ENCODE measurements at regions not wholly inside any gene's neighbourhood (a gene's known extent, or its start where the extent isn't known, plus 50 kb on each side); places are given as distances from the start of the nearest gene placed in this dataset.
"Not testable (repeated sequence)": the region's sequence is repeated elsewhere in the genome, so short reads cannot be mapped to it uniquely, and the experiment has no call there.

- peak; percentile 47; the same call in 1 of the 2 replicates for TF ChIP-seq TAF1 (IDR thresholded peaks at IDR 0.05; ENCODE audit: low read depth, low read length)
- not testable (repeated sequence) for FAIRE-seq; DNase-seq (ENCODE audit: insufficient read length, low spot score)
Observed at GRCh38 chr2:64937314-64937686, 51.9 kb upstream of the SLC1A4 start.

- FAIRE-seq (peak; percentile 88), DNase-seq (ENCODE audit: insufficient read length, low spot score) (no peak)
- 0 out of 2 replicates have a peak, but pooled peaks have one; percentile 9 for TF ChIP-seq SPI1 (IDR thresholded peaks at IDR 0.05; ENCODE audit: low read depth, low read length)
- no peak; the same call in 1 of the 2 replicates for TF ChIP-seq TAF1 (IDR thresholded peaks at IDR 0.05; ENCODE audit: low read depth, low read length)
- TF ChIP-seq POLR2A (IDR thresholded peaks at IDR 0.05; ENCODE audit: low read depth, low read length) = peak; percentile 62; the same call in 1 of the 2 replicates
- peak; percentile 28; the same call in 1 of the 2 replicates for TF ChIP-seq POU2F2 (IDR thresholded peaks at IDR 0.05; ENCODE audit: low read depth, low read length)
- TF ChIP-seq POLR2AphosphoS5 (IDR thresholded peaks at IDR 0.05; ENCODE audit: low read depth, low read length) = peak; percentile 70; the same call in 1 of the 2 replicates
- TF ChIP-seq PAX5 (IDR thresholded peaks at IDR 0.05; ENCODE audit: insufficient read depth, low read length, severe bottlenecking) = peak; percentile 5
Observed at GRCh38 chr2:64937687-64938491, 51.3 kb upstream of the SLC1A4 start.

- no peak for TF ChIP-seq POU2F2 (IDR thresholded peaks at IDR 0.05; ENCODE audit: low read depth, low read length)
- TF ChIP-seq SPI1 (IDR thresholded peaks at IDR 0.05; ENCODE audit: low read depth, low read length) = peak; percentile 76
- DNase-seq (ENCODE audit: insufficient read length, low spot score) (no peak), FAIRE-seq (peak; percentile 86)
Observed at GRCh38 chr2:64938607-64939285, 50.5 kb upstream of the SLC1A4 start.

GRCh38 chr2:64939332-64939917 is 49.8 kb upstream of the SLC1A4 start:
- no peak for DNase-seq (ENCODE audit: insufficient read length, low spot score)
- TF ChIP-seq POU2F2 (IDR thresholded peaks at IDR 0.05; ENCODE audit: low read depth, low read length) (no peak; the same call in 1 of the 2 replicates), POLR2AphosphoS5 (IDR thresholded peaks at IDR 0.05; ENCODE audit: low read depth, low read length) (peak; percentile 31; the same call in 1 of the 2 replicates), POLR2A (IDR thresholded peaks at IDR 0.05; ENCODE audit: low read depth, low read length) (peak; percentile 72), TAF1 (IDR thresholded peaks at IDR 0.05; ENCODE audit: low read depth, low read length) (peak; percentile 61; the same call in 1 of the 2 replicates), SPI1 (IDR thresholded peaks at IDR 0.05; ENCODE audit: low read depth, low read length) (peak; percentile 47), PAX5 (IDR thresholded peaks at IDR 0.05; ENCODE audit: insufficient read depth, low read length, severe bottlenecking) (no peak)
- peak; percentile 85 for FAIRE-seq
